ENCODE measurements at regions not wholly inside any gene's neighbourhood (a gene's known extent, or its start where the extent isn't known, plus 50 kb on each side); places are given as distances from the start of the nearest gene placed in this dataset.

DNA sequence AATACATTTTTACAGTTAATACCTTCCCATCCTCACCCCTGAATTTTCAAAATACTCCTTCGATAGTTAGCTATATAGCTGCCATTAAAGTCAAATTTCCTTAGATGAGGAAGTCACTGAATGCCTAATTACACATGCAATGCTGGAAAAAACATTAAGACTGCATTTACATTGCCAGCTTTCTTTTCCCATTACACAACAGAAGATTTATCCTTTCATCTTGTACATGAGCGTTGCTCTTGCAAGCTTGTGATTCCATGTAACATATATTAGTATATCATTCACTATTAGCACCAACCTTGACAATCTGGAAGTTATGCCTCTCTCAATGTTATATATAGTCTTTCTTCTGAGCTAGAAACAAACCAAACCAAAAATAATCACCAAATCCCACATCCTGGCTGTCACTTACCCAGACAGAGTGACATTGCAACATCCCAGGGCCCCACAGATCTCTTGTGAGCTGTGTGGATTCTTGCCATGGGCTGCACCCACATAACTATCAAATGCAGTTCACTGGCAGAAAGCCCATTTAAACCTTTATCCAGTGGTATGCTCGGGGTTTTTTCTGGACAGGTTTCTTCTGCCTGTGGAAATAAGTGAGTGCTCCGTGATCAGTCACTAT is 79.2 kb upstream of the PAPOLG start:
- no peak for DNase-seq (ENCODE audit: insufficient read length, low spot score)
- no peak for FAIRE-seq
- TF ChIP-seq POLR2AphosphoS5 (IDR thresholded peaks at IDR 0.05; ENCODE audit: low read depth, low read length) (no peak), SPI1 (IDR thresholded peaks at IDR 0.05; ENCODE audit: low read depth, low read length) (no peak), POU2F2 (IDR thresholded peaks at IDR 0.05; ENCODE audit: low read depth, low read length) (no peak), PAX5 (IDR thresholded peaks at IDR 0.05; ENCODE audit: insufficient read depth, low read length, severe bottlenecking) (no peak)

DNA sequence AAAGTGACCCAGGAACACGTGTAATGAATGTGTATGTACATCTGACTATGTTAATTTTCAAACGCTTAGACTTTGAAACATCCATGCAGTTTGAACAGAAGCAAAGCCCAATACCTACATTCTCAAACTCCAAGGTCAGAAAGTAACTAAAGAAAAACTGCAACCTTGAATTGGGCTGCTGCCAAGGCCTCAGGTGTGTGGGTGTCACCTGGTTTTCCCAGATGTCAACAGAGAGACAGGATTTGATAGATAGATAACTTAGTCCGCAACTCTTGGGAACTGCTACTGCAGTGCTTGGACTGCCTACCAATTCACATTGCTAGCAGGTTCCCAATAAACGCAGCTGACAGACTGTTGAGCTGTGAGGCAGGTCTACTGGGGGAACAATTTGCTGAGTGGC is 78.7 kb upstream of the PAPOLG start:
- no peak for TF ChIP-seq TAF1 (IDR thresholded peaks at IDR 0.05; ENCODE audit: low read depth, low read length)
- no peak for TF ChIP-seq PAX5 (IDR thresholded peaks at IDR 0.05; ENCODE audit: insufficient read depth, low read length, severe bottlenecking)
- no peak for TF ChIP-seq POU2F2 (IDR thresholded peaks at IDR 0.05; ENCODE audit: low read depth, low read length)
- no peak for TF ChIP-seq POLR2A (IDR thresholded peaks at IDR 0.05; ENCODE audit: low read depth, low read length)
- TF ChIP-seq SPI1 (IDR thresholded peaks at IDR 0.05; ENCODE audit: low read depth, low read length): no peak
- TF ChIP-seq POLR2AphosphoS5 (IDR thresholded peaks at IDR 0.05; ENCODE audit: low read depth, low read length): no peak
- DNase-seq (ENCODE audit: insufficient read length, low spot score): no peak
- FAIRE-seq: no peak

DNA sequence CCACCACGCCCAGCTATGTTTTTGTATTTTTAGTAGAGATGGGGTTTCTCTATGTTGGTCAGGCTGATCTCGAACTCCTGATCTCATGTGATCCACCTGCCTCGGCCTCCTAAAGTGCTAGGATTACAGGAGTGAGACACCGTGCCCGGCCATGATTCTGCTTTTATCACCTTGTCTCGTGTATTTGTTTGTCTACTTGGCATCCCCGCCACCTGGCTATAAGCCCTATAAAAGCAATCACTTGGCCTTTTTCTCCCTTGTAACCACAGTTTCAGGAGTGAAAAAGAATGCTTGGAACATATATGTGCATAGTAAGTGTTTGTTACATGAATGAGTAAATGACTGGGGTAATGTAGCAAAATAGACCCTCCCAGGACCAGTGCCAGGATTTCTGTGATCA is 77.5 kb upstream of the PAPOLG start:
- no peak for TF ChIP-seq SPI1 (IDR thresholded peaks at IDR 0.05; ENCODE audit: low read depth, low read length)
- no peak for TF ChIP-seq TAF1 (IDR thresholded peaks at IDR 0.05; ENCODE audit: low read depth, low read length)
- TF ChIP-seq POU2F2 (IDR thresholded peaks at IDR 0.05; ENCODE audit: low read depth, low read length): no peak
- TF ChIP-seq POLR2AphosphoS5 (IDR thresholded peaks at IDR 0.05; ENCODE audit: low read depth, low read length): no peak
- no peak for TF ChIP-seq PAX5 (IDR thresholded peaks at IDR 0.05; ENCODE audit: insufficient read depth, low read length, severe bottlenecking)
- FAIRE-seq: no peak
- no peak for DNase-seq (ENCODE audit: insufficient read length, low spot score)

DNA sequence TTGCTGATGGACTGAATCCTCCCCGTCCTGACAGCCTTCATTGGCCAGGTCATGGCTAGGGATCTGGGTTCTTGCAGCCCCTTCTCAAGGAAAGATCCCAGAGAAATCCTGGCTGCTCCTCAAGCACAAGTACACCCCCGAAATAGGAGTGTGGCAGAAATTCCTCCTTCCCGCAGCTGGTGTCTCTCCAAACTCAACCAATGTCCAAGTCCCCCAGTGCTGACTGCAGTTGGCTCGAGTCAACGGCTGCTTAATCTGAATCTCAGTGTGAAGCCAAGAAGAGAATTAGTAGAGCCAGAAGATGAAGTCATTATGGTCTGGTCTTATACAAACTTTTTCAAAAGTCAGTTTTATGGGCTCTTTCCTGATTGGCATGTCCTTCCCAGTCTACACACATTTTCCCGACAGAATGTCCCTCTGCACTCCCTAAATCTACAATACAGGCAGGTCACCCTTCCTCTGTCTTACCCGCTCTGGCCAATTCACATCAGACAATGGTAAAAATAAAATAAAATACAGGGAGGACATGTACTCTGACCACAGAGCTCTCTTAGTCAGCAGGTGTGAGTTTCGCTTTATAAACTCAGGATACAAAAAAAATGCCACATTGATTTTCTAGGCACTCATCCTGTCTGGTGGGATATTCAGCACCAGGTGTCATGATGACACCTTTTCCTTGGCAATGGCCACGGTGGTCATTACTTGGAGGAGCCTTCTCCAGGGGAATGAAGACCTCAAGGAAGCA is 76.9 kb upstream of the PAPOLG start:
- no peak for DNase-seq (ENCODE audit: insufficient read length, low spot score)
- no peak for FAIRE-seq
- no peak for TF ChIP-seq PAX5 (IDR thresholded peaks at IDR 0.05; ENCODE audit: insufficient read depth, low read length, severe bottlenecking)
- TF ChIP-seq POLR2A (IDR thresholded peaks at IDR 0.05; ENCODE audit: low read depth, low read length): no peak
- no peak for TF ChIP-seq TAF1 (IDR thresholded peaks at IDR 0.05; ENCODE audit: low read depth, low read length)
- TF ChIP-seq POU2F2 (IDR thresholded peaks at IDR 0.05; ENCODE audit: low read depth, low read length): no peak
- TF ChIP-seq SPI1 (IDR thresholded peaks at IDR 0.05; ENCODE audit: low read depth, low read length): no peak

DNA sequence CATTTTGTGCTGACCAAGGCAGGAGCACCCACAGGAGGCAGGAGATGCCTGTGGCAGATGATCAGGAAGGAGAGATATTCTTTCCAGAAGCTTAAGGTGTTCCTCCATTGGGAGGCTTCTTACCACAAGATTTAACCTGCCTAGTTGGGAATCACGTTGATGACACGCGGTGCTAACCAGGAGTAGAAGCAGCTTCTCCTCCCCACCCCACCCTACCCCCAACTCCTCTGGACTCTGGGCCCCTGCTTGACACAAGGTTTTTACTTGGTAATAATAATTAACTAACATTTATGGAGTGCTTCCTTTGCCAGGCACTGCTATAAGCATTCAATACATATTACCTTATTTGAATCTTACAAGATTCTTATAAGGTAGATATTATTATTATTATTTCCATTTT is 62.5 kb upstream of the PAPOLG start:
- TF ChIP-seq TAF1 (IDR thresholded peaks at IDR 0.05; ENCODE audit: low read depth, low read length) (no peak), POU2F2 (IDR thresholded peaks at IDR 0.05; ENCODE audit: low read depth, low read length) (no peak), POLR2AphosphoS5 (IDR thresholded peaks at IDR 0.05; ENCODE audit: low read depth, low read length) (no peak), POLR2A (IDR thresholded peaks at IDR 0.05; ENCODE audit: low read depth, low read length) (no peak), SPI1 (IDR thresholded peaks at IDR 0.05; ENCODE audit: low read depth, low read length) (no peak), PAX5 (IDR thresholded peaks at IDR 0.05; ENCODE audit: insufficient read depth, low read length, severe bottlenecking) (no peak)
- DNase-seq (ENCODE audit: insufficient read length, low spot score) (no peak), FAIRE-seq (no peak)

DNA sequence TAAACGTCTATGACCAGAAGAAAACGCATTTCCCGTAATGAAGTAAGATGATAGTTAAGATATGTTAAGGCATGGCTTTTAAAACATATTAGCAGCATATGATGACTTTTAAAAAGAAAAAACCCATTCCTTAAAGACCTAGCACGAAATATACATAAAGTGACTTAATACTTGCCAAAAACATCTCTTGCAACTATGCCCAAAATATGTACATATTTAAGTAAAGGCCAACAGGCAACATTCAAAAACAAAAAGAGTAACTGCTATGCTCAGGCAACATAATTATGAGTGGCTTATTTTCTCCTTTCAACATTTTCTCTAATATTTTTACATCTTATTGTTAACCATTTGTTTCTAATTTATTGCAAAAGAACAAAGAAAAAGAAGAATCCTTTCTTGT is 60.3 kb upstream of the PAPOLG start:
- no peak for TF ChIP-seq PAX5 (IDR thresholded peaks at IDR 0.05; ENCODE audit: insufficient read depth, low read length, severe bottlenecking)
- TF ChIP-seq POLR2AphosphoS5 (IDR thresholded peaks at IDR 0.05; ENCODE audit: low read depth, low read length): no peak
- TF ChIP-seq SPI1 (IDR thresholded peaks at IDR 0.05; ENCODE audit: low read depth, low read length): no peak
- no peak for TF ChIP-seq POLR2A (IDR thresholded peaks at IDR 0.05; ENCODE audit: low read depth, low read length)
- TF ChIP-seq TAF1 (IDR thresholded peaks at IDR 0.05; ENCODE audit: low read depth, low read length): no peak
- TF ChIP-seq POU2F2 (IDR thresholded peaks at IDR 0.05; ENCODE audit: low read depth, low read length): no peak
- no peak for DNase-seq (ENCODE audit: insufficient read length, low spot score)
- no peak for FAIRE-seq

DNA sequence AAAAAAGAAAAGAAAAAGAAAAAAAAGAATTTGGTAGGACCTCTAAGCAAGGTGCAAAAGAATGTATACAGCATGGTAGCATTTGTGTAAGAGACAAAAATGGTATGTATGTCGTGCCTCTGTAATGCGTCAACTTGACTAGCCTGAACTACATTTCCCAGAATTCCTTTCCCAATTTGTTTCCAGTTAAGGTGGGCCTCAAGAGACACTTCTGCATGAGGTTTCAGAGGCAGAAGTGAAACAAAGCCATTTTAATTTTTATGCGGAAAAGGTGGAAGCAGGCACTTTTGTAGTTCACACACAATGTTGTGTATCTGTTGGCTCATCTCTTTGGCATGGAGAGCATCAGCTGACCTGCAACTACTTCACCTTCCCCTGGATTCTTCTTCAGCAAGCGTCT is 56.5 kb upstream of the PAPOLG start:
- no peak for FAIRE-seq
- DNase-seq (ENCODE audit: insufficient read length, low spot score): no peak
- TF ChIP-seq POLR2A (IDR thresholded peaks at IDR 0.05; ENCODE audit: low read depth, low read length) (no peak), POU2F2 (IDR thresholded peaks at IDR 0.05; ENCODE audit: low read depth, low read length) (no peak), SPI1 (IDR thresholded peaks at IDR 0.05; ENCODE audit: low read depth, low read length) (no peak), TAF1 (IDR thresholded peaks at IDR 0.05; ENCODE audit: low read depth, low read length) (no peak), PAX5 (IDR thresholded peaks at IDR 0.05; ENCODE audit: insufficient read depth, low read length, severe bottlenecking) (no peak), POLR2AphosphoS5 (IDR thresholded peaks at IDR 0.05; ENCODE audit: low read depth, low read length) (no peak)

DNA sequence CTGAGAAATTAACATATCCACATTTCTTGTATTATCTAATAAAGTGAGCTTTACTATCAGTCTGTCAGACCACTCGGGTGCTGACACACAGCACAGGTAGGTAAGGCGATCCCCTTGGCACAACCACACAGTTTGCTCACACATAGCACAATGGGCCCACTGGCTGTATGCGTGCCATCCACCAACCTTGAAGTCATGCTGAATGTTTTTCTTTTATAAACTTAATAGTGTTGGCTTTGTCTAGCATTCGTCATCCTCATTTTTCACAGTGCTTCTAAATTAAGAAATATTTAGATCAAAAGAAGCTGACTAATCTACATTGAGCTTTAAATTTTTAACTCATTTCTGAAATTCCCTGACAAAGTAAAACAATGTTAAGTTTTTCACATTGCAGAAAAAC is 50.0 kb upstream of the PAPOLG start:
- DNase-seq (ENCODE audit: insufficient read length, low spot score) (no peak), FAIRE-seq (no peak)
- TF ChIP-seq SPI1 (IDR thresholded peaks at IDR 0.05; ENCODE audit: low read depth, low read length): no peak
- no peak for TF ChIP-seq POLR2A (IDR thresholded peaks at IDR 0.05; ENCODE audit: low read depth, low read length)
- no peak for TF ChIP-seq TAF1 (IDR thresholded peaks at IDR 0.05; ENCODE audit: low read depth, low read length)
- TF ChIP-seq PAX5 (IDR thresholded peaks at IDR 0.05; ENCODE audit: insufficient read depth, low read length, severe bottlenecking): no peak
- no peak for TF ChIP-seq POU2F2 (IDR thresholded peaks at IDR 0.05; ENCODE audit: low read depth, low read length)
- no peak for TF ChIP-seq POLR2AphosphoS5 (IDR thresholded peaks at IDR 0.05; ENCODE audit: low read depth, low read length)

Measured in GM12891 (cell line).